ENCODE measurements at regions not wholly inside any gene's neighbourhood (a gene's known extent, or its start where the extent isn't known, plus 50 kb on each side); places are given as distances from the start of the nearest gene placed in this dataset.

GRCh38 chr16:86288716-86289294, 221.5 kb upstream of the FOXF1 start:
- FAIRE-seq (no peak), DNase-seq (ENCODE audit: insufficient read length, low spot score) (no peak)
- no peak for TF ChIP-seq TAF1 (IDR thresholded peaks at IDR 0.05; ENCODE audit: low read depth, low read length)
- no peak for TF ChIP-seq POU2F2 (IDR thresholded peaks at IDR 0.05; ENCODE audit: low read depth, low read length)
- no peak for TF ChIP-seq POLR2A (IDR thresholded peaks at IDR 0.05; ENCODE audit: low read depth, low read length)
- no peak for TF ChIP-seq PAX5 (IDR thresholded peaks at IDR 0.05; ENCODE audit: insufficient read depth, low read length, severe bottlenecking)
- no peak for TF ChIP-seq POLR2AphosphoS5 (IDR thresholded peaks at IDR 0.05; ENCODE audit: low read depth, low read length)
- TF ChIP-seq SPI1 (IDR thresholded peaks at IDR 0.05; ENCODE audit: low read depth, low read length) = no peak

- no peak for DNase-seq (ENCODE audit: insufficient read length, low spot score)
- TF ChIP-seq POLR2A (IDR thresholded peaks at IDR 0.05; ENCODE audit: low read depth, low read length) = no peak
- TF ChIP-seq TAF1 (IDR thresholded peaks at IDR 0.05; ENCODE audit: low read depth, low read length) = no peak
- no peak for TF ChIP-seq SPI1 (IDR thresholded peaks at IDR 0.05; ENCODE audit: low read depth, low read length)
- no peak for TF ChIP-seq PAX5 (IDR thresholded peaks at IDR 0.05; ENCODE audit: insufficient read depth, low read length, severe bottlenecking)
- no peak for TF ChIP-seq POLR2AphosphoS5 (IDR thresholded peaks at IDR 0.05; ENCODE audit: low read depth, low read length)
- no peak for TF ChIP-seq POU2F2 (IDR thresholded peaks at IDR 0.05; ENCODE audit: low read depth, low read length)
- no peak for FAIRE-seq
Measured at GRCh38 chr16:86289304-86289703, 221.0 kb upstream of the FOXF1 start.

- DNase-seq (ENCODE audit: insufficient read length, low spot score) (no peak), FAIRE-seq (no peak)
- no peak for TF ChIP-seq POU2F2 (IDR thresholded peaks at IDR 0.05; ENCODE audit: low read depth, low read length)
Measured at GRCh38 chr16:86289907-86290306, 220.4 kb upstream of the FOXF1 start.

- FAIRE-seq (no peak), DNase-seq (ENCODE audit: insufficient read length, low spot score) (no peak)
- no peak for TF ChIP-seq POLR2A (IDR thresholded peaks at IDR 0.05; ENCODE audit: low read depth, low read length)
- no peak for TF ChIP-seq PAX5 (IDR thresholded peaks at IDR 0.05; ENCODE audit: insufficient read depth, low read length, severe bottlenecking)
- no peak for TF ChIP-seq POLR2AphosphoS5 (IDR thresholded peaks at IDR 0.05; ENCODE audit: low read depth, low read length)
- no peak for TF ChIP-seq TAF1 (IDR thresholded peaks at IDR 0.05; ENCODE audit: low read depth, low read length)
- no peak for TF ChIP-seq SPI1 (IDR thresholded peaks at IDR 0.05; ENCODE audit: low read depth, low read length)
- TF ChIP-seq POU2F2 (IDR thresholded peaks at IDR 0.05; ENCODE audit: low read depth, low read length) = no peak
Measured at GRCh38 chr16:86291491-86291890, 218.8 kb upstream of the FOXF1 start.

- no peak for DNase-seq (ENCODE audit: insufficient read length, low spot score)
- FAIRE-seq = no peak
- TF ChIP-seq TAF1 (IDR thresholded peaks at IDR 0.05; ENCODE audit: low read depth, low read length) = no peak
- no peak for TF ChIP-seq POU2F2 (IDR thresholded peaks at IDR 0.05; ENCODE audit: low read depth, low read length)
- TF ChIP-seq POLR2A (IDR thresholded peaks at IDR 0.05; ENCODE audit: low read depth, low read length) = no peak
- no peak for TF ChIP-seq POLR2AphosphoS5 (IDR thresholded peaks at IDR 0.05; ENCODE audit: low read depth, low read length)
- no peak for TF ChIP-seq PAX5 (IDR thresholded peaks at IDR 0.05; ENCODE audit: insufficient read depth, low read length, severe bottlenecking)
- no peak for TF ChIP-seq SPI1 (IDR thresholded peaks at IDR 0.05; ENCODE audit: low read depth, low read length)
Measured at GRCh38 chr16:86292171-86292775, 218.1 kb upstream of the FOXF1 start.

- TF ChIP-seq POLR2AphosphoS5 (IDR thresholded peaks at IDR 0.05; ENCODE audit: low read depth, low read length) (no peak), TAF1 (IDR thresholded peaks at IDR 0.05; ENCODE audit: low read depth, low read length) (no peak), PAX5 (IDR thresholded peaks at IDR 0.05; ENCODE audit: insufficient read depth, low read length, severe bottlenecking) (no peak), SPI1 (IDR thresholded peaks at IDR 0.05; ENCODE audit: low read depth, low read length) (no peak), POLR2A (IDR thresholded peaks at IDR 0.05; ENCODE audit: low read depth, low read length) (no peak)
- DNase-seq (ENCODE audit: insufficient read length, low spot score) = no peak
- no peak for FAIRE-seq
Measured at GRCh38 chr16:86292942-86293341, 217.4 kb upstream of the FOXF1 start.

GRCh38 chr16:86293906-86294305, 216.4 kb upstream of the FOXF1 start:
- TF ChIP-seq POLR2AphosphoS5 (IDR thresholded peaks at IDR 0.05; ENCODE audit: low read depth, low read length) (no peak), PAX5 (IDR thresholded peaks at IDR 0.05; ENCODE audit: insufficient read depth, low read length, severe bottlenecking) (no peak), POU2F2 (IDR thresholded peaks at IDR 0.05; ENCODE audit: low read depth, low read length) (no peak), POLR2A (IDR thresholded peaks at IDR 0.05; ENCODE audit: low read depth, low read length) (no peak), SPI1 (IDR thresholded peaks at IDR 0.05; ENCODE audit: low read depth, low read length) (no peak), TAF1 (IDR thresholded peaks at IDR 0.05; ENCODE audit: low read depth, low read length) (no peak)
- no peak for DNase-seq (ENCODE audit: insufficient read length, low spot score)
- FAIRE-seq = no peak

- TF ChIP-seq TAF1 (IDR thresholded peaks at IDR 0.05; ENCODE audit: low read depth, low read length) (no peak), POU2F2 (IDR thresholded peaks at IDR 0.05; ENCODE audit: low read depth, low read length) (no peak), PAX5 (IDR thresholded peaks at IDR 0.05; ENCODE audit: insufficient read depth, low read length, severe bottlenecking) (no peak), SPI1 (IDR thresholded peaks at IDR 0.05; ENCODE audit: low read depth, low read length) (no peak), POLR2A (IDR thresholded peaks at IDR 0.05; ENCODE audit: low read depth, low read length) (no peak)
- DNase-seq (ENCODE audit: insufficient read length, low spot score) (no peak), FAIRE-seq (no peak)
Measured at GRCh38 chr16:86294535-86295196, 215.7 kb upstream of the FOXF1 start.

- no peak for DNase-seq (ENCODE audit: insufficient read length, low spot score)
- FAIRE-seq = no peak
- no peak for TF ChIP-seq POU2F2 (IDR thresholded peaks at IDR 0.05; ENCODE audit: low read depth, low read length)
- no peak for TF ChIP-seq TAF1 (IDR thresholded peaks at IDR 0.05; ENCODE audit: low read depth, low read length)
- TF ChIP-seq POLR2AphosphoS5 (IDR thresholded peaks at IDR 0.05; ENCODE audit: low read depth, low read length) = no peak
- TF ChIP-seq PAX5 (IDR thresholded peaks at IDR 0.05; ENCODE audit: insufficient read depth, low read length, severe bottlenecking) = no peak
- TF ChIP-seq SPI1 (IDR thresholded peaks at IDR 0.05; ENCODE audit: low read depth, low read length) = no peak
- no peak for TF ChIP-seq POLR2A (IDR thresholded peaks at IDR 0.05; ENCODE audit: low read depth, low read length)
Measured at GRCh38 chr16:86296256-86296655, 214.1 kb upstream of the FOXF1 start.
